HG03039 (cell line): ENCODE measurements at regions not wholly inside any gene's neighbourhood (a gene's known extent, or its start where the extent isn't known, plus 50 kb on each side); places are given as distances from the start of the nearest gene placed in this dataset.
"Not testable (repeated sequence)": the region's sequence is repeated elsewhere in the genome, so short reads cannot be mapped to it uniquely, and the experiment has no call there.

Experiments
- ATAC-seq: cut with Tn5 transposase; IDR thresholded peaks from one replicate; pipeline ENCODE4 v1.9.1; 2021; ENCODE audit warnings: mild to moderate bottlenecking, moderate library complexity; ENCODE audit not compliant: unreplicated experiment

DNA sequence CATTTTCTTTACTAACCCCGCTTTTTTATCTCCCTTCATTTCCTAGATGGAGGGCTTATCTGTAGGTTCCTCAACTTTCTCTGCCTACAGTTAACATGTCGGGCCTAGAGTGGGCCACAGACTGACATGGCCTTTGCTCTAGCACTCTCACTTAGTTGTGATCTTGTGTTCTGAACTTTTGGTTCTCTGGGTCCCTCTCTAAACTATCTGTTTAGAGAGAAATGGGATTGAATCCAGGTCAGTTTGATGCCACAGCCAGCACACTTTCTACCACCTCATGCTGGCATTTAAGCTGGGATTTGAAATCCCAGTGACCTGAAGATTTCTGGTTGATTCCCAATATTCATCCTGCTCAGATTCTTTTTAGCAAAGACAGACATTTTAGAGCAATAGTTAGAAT lies 388.5 kb upstream of the PAPPA start:
- no peak for ATAC-seq

GRCh38 chr9:115766370-115766955 lies 387.1 kb upstream of the PAPPA start:
- no peak for ATAC-seq

DNA sequence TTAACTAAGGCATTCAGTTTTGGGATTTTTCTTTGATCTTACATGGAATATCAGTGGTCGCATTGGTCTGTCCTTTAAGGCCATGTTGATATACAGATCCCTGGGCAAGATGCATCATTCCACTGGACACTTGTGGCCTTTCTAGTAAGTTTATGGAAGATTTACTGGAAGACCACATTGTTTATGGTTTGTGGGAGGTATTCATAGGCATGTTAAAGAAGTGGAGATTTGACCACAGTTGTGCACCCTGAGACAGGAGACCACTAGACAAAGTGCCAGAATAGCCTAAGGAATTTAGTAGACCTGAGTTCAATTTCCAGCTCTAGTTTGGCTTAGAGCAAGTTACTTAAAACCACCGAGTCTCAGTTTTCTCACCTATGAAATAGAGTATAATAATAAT lies 383.1 kb upstream of the PAPPA start:
- no peak for ATAC-seq

DNA sequence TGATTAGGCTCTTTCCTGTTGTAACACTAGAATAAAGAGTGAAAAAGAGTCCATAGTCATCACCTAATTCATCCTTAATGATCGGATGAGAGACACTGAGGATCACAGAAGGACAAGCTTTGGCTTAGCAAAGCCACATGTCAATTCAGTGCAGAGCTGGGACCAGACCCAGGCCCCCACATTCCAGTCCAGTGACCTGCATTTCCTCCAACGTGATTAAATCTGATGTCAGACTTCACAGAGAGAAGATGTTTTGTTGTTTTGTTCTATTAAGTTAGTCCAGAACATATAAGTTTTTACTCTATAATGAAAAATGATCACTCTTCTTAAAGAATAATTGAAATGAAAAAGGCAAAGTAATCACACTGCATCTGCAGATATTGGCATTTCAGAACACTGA lies 377.9 kb upstream of the PAPPA start:
- no peak for ATAC-seq

- no peak for ATAC-seq
Measured at GRCh38 chr9:115777610-115778009, 376.0 kb upstream of the PAPPA start.

DNA sequence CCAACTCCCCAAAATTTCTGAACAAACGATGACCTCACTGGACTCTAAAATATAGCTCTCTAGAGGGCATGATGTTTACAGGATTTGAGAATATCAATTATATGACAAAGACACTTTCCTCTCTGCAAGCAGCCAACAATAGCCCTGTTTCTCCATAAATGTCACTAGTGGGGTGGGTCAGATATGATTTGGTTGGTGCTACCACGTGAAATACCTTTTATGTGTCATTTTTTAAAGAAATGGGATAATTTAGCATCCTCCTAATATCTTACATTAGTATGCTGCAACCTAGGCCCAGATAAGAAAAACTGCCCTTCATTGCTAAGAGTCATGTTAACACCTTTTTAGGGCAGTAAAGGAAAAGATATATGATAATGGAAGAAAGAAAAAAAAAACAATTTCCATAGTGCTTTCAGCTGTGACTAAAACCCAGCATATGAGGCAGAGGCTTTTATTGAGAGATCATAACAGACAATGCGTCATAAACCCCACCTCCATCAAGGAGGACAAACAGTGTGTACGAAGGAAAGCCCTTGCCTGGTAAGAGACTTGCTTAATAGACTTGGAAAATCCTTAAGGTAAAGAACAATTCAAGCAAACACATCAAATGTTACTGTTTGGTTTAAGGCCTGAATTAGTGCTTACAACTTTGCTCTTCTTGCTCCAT lies 372.4 kb upstream of the PAPPA start:
- no peak for ATAC-seq

- no peak for ATAC-seq
Measured at GRCh38 chr9:115786321-115786720, 367.3 kb upstream of the PAPPA start.

GRCh38 chr9:115790520-115790919 lies 363.1 kb upstream of the PAPPA start:
- ATAC-seq, result no peak

DNA sequence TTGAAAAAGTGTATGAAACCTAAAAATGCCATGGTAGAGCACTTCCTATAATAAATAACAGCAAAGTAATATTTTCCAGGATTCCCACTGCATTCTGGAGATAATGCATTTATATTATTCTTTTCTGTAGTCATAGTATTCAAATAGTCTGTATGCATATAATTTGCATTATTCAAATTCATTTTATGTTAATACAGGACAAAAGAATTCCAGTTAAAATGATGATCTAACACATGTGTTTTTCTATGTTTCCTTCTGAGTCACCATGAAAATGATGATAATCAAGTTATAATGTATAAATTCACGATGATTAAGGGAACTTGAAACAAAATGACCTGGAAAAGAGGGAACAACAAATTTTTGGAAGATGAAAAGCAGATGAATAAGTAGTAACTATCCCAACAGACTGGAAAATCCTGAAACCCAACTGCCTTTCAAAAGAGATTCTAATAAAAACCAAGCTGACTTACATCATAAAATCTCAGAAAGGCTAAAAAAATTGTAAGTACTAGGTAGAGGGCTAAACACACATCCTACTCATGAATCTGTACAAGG lies 358.6 kb upstream of the PAPPA start:
- no peak for ATAC-seq

DNA sequence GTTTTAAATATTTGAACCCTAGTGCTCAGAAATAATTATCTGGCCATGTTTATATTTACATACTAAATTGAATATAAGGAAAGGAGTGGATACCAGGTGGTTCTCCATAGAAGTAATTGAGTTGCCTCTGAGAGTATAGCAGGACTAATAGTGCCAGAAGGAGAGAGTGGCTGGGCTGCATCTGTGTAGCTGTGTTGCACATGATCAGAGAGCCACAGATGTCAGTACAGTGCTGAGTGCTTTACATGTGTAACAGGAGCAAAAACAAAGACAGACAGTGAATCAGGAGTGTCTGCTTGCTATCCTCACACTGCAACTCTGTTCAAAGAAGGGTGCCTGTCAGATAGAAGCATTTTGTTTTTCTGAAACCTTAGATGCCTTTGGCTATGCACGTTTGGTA lies 353.9 kb upstream of the PAPPA start:
- no peak for ATAC-seq

DNA sequence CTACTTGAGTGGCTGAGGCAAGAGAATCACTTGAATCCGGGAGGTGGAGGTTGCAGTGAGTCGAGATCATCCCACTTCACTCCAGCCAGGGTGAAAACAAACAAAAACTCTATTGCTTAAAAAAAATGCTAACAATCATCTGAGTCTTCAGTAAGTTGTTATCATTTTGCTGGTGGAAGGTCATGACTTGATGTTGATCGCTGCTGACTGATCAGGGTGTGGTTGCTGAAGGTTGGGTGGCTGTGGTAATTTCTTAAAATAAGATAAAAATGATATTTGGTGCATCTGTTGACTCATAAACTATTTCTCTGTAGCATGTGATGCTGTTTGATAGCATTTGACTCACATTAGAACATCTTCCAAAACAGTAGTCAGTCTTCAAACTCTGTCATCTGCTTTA lies 349.4 kb upstream of the PAPPA start:
- no peak for ATAC-seq

DNA sequence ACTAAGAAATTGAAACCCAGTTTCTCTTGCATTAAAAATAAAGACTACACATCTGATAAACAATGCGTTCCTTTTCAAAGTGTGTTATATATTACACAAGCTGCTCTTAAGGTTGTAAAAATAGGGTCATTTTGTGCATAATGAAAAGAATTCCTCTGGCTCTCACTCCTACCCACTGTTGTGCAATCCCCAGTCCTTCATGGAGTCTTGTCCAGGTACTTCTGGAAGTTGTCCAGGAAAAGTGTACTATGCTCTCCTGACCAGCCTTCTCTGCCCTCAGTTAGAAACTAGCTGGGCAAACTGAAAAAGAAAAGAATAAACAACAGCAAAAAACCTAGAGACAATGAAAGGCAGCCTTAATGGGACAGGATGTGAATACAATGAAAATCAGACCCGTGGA lies 345.5 kb upstream of the PAPPA start:
- no peak for ATAC-seq

- ATAC-seq, result no peak
Measured at GRCh38 chr9:115808695-115809094, 344.9 kb upstream of the PAPPA start.

GRCh38 chr9:115810166-115810565 lies 343.4 kb upstream of the PAPPA start:
- ATAC-seq, result no peak

DNA sequence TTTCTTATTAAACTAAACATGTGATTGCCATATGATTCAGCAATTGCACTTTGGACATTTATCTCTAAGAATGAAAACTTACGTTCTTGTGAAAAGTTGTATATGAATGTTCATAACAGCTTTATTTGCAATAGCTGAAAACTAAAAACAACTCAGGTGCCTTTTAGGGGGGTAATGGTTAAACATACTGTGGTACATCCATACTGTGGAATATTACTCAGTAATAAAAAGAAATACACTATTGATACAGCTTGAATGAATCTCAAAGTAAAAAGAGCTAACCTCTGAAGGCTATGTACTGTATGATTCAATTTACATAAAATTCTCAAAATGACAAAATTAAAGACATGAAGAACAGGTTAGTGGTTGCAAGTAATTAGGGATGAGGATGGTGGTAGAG lies 339.5 kb upstream of the PAPPA start:
- ATAC-seq, result no peak

- ATAC-seq, result no peak
Measured at GRCh38 chr9:115815786-115816185, 337.8 kb upstream of the PAPPA start.

DNA sequence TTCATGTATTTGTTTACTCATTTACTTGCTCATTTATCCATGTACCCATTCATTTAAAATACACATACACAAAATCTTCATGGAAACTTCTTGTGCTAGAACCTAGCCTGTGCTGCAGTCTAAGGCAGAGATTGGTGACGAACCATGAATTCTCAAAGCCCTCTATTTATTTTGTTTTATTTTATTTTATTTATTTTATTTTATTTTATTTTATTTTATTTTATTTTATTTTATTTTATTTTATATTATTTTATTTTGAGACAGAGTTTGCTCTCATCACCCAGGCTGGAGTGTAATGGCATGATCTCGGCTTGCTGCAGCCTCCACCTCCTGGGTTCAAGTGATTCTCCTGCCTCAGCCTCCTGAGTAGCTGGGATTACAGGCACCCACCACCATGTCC lies 334.9 kb upstream of the PAPPA start:
- not testable (repeated sequence) for ATAC-seq

- ATAC-seq, result no peak
Measured at GRCh38 chr9:115832031-115832430, 321.6 kb upstream of the PAPPA start.

DNA sequence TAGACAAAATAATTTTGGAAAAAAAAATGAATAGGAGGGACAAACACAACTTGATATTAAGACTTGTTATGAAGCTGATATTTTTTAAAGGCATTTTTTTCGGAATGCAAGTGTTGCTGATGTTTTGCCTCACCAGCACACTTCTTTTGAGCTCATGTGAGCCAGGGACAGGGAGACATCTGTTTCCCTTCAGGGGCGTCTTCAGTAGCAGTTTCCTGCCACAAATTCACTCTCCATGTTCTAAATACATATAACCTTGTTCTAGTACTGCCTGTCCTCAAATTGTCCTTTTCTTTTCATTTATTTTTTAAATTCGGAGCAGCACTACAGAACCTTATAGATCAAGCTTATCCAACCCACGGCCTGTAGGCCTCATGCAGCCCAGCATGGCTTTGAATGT lies 316.0 kb upstream of the PAPPA start:
- ATAC-seq, result no peak

GRCh38 chr9:115838417-115838816 lies 315.2 kb upstream of the PAPPA start:
- ATAC-seq, result no peak

GRCh38 chr9:115844433-115844832 lies 309.2 kb upstream of the PAPPA start:
- ATAC-seq, result not testable (repeated sequence)

DNA sequence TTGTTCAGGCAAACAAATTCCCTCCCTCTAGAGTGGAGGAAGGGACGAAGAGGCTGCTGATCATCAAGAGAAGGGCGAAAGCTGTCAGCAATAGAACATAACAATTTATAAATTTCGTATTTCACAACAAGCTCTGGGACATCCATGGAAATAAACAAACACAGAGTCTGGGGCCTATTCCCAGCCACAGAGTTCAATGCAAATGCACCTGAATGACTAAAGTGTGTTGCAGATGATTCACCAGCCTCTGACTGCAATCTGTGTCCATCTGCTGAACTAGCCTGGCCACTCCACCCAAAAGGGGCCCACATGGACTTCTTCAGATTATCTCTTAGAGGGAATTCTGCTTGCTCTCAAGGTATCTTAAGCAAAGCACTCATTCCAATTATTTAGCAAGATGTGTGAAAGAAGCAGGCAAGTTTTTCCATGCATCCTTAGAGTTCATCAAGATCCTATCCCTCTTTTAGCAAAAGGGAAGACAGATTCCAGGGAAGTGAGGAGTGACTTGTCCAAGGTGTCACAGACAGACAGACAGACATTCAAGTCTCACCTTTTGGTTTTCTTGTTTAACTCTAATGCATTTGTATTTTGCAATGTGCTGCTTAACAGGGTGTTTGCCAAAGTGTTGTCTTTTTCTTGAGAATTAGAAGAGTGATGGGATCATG lies 307.8 kb upstream of the PAPPA start:
- ATAC-seq, result no peak
